ENCODE measurements at regions not wholly inside any gene's neighbourhood (a gene's known extent, or its start where the extent isn't known, plus 50 kb on each side); places are given as distances from the start of the nearest gene placed in this dataset.

GRCh38 chr9:14011799-14012560, 302.0 kb downstream of the NFIB start:
- no peak for TF ChIP-seq CTCF (IDR thresholded peaks at IDR 0.05; ENCODE audit: extremely low read depth in 1 of 2, insufficient read depth in 1 of 2, low read depth in 1 of 2, low read length in 2 of 2)
- TF ChIP-seq MAX (IDR thresholded peaks at IDR 0.05; ENCODE audit: insufficient read depth, insufficient read length) = no peak
- TF ChIP-seq POLR2AphosphoS5 (IDR thresholded peaks at IDR 0.05; ENCODE audit: insufficient read depth, low read depth, low read length) = no peak
- TF ChIP-seq FOS (IDR thresholded peaks at IDR 0.05; ENCODE audit: borderline replicate concordance, insufficient read depth, low read length) = no peak
- no peak for TF ChIP-seq MYC (IDR thresholded peaks at IDR 0.05; ENCODE audit: low read depth, low read length)

All from endothelial cell of umbilical vein (primary cell).